GM10266 (cell line): ENCODE measurements at regions not wholly inside any gene's neighbourhood (a gene's known extent, or its start where the extent isn't known, plus 50 kb on each side); places are given as distances from the start of the nearest gene placed in this dataset.

ENCODE experiments used
- DNase-seq: peaks from one replicate; pipeline ENCODE4 v3.0.0; 2012; ENCODE audit errors: extremely low spot score
- CTCF ChIP-seq: IDR thresholded peaks from 2 replicates; pipeline ENCODE4 v1.5.1; 2012; ENCODE audit warnings: mild to moderate bottlenecking, low read depth; ENCODE audit not compliant: control insufficient read depth, insufficient read depth; ENCODE audit errors: missing control alignments

- no peak for TF ChIP-seq CTCF
Measured at GRCh38 chr16:86739808-86740207, 161.5 kb downstream of the FOXL1 start.

GRCh38 chr16:86740298-86740697, 161.9 kb downstream of the FOXL1 start:
- DNase-seq = no peak
- no peak for TF ChIP-seq CTCF

More at GRCh38 chr16:86739808-86740207, 161.5 kb downstream of the FOXL1 start:
- no peak for DNase-seq

GRCh38 chr16:86740906-86741799, 162.8 kb downstream of the FOXL1 start:
- DNase-seq = no peak
- no peak for TF ChIP-seq CTCF

- DNase-seq = no peak
- TF ChIP-seq CTCF = no peak
Measured at GRCh38 chr16:86747761-86748160, 169.4 kb downstream of the FOXL1 start.

GRCh38 chr16:86748652-86749051, 170.3 kb downstream of the FOXL1 start:
- TF ChIP-seq CTCF = no peak
- DNase-seq = no peak

GRCh38 chr16:86751076-86752030, 173.0 kb downstream of the FOXL1 start:
- TF ChIP-seq CTCF = no peak
- no peak for DNase-seq
